HepG2 (cell line): ENCODE measurements at regions not wholly inside any gene's neighbourhood (a gene's known extent, or its start where the extent isn't known, plus 50 kb on each side); places are given as distances from the start of the nearest gene placed in this dataset.

Source experiments
- ATAC-seq: fragments of 200-7000 bp; cut with Tn5 transposase; 3 replicates; pipeline ENCODE4 v1.9.1; 2020; ENCODE audit warnings: mild to moderate bottlenecking, moderate library complexity
- BruUV-seq: library from RNA; stranded (reverse); fragments of 400-500 nt; replicated peaks from 2 replicates; lab custom pipeline; 2021; lab: Mats Ljungman, UMichigan
- CTCF ChIA-PET: fragments of 300-600 bp; formaldehyde crosslinking; extraction: SDS; loops from one replicate; lab custom pipeline; 2021; ENCODE audit warnings: low total read pairs, inconsistent platforms, low intra/inter-chr PET ratio; lab: Yijun Ruan, JAX
- POLR2A ChIA-PET: fragments of 350-600 bp; sonication (Branson Sonifier 250); formaldehyde crosslinking; loops from one replicate; lab custom pipeline; 2020; ENCODE audit warnings: antibody characterized with exemption, inconsistent platforms; lab: Yijun Ruan, JAX
- DNase-seq: peaks from one replicate; pipeline ENCODE4 v3.0.0-alpha.2; 2015; ENCODE audit warnings: low spot score
- FAIRE-seq: peaks from 3 replicates; lab custom pipeline; 2011; peaks lifted over from hg19 to GRCh38; lab: Jason Lieb, UNC
- H2AFZ ChIP-seq: one replicate; pipeline ENCODE4 v1.6.1; 2011; ENCODE audit warnings: low read length, inconsistent platforms
- H3K27ac ChIP-seq: fragments of 300-600 bp; 3 replicates; pipeline ENCODE4 v1.8.0; 2011; ENCODE audit warnings: mixed run types, mild to moderate bottlenecking, mixed read lengths, low read length, inconsistent platforms; ENCODE audit not compliant: insufficient read depth; ENCODE audit errors: extremely low read length
- H3K27me3 ChIP-seq, 2 experiments: fragments of 200-600 bp in 1 of 2; 2 replicates in 1 of 2; 3 replicates in 1 of 2; pipeline versions ENCODE4 v1.6.0 to v1.8.0; 2011; ENCODE audit warnings: low read length in 2 of 2, mild to moderate bottlenecking in 2 of 2, moderate library complexity in 2 of 2, inconsistent platforms in 1 of 2; ENCODE audit not compliant: insufficient read depth in 2 of 2, control insufficient read depth in 1 of 2
- H3K36me3 ChIP-seq, 2 experiments: fragments of 200-600 bp in 1 of 2; replicated peaks in 1 of 2; 2 replicates in 1 of 2; 3 replicates in 1 of 2; pipeline versions ENCODE4 v1.5.1 to v1.8.0; 2011; ENCODE audit warnings: low read length in 2 of 2, inconsistent platforms in 1 of 2; ENCODE audit not compliant: insufficient read depth in 2 of 2, control insufficient read depth in 1 of 2
- H3K4me1 ChIP-seq: 2 replicates; pipeline ENCODE4 v1.5.1; 2012; ENCODE audit warnings: low read length, inconsistent platforms; ENCODE audit not compliant: insufficient read depth
- H3K4me2 ChIP-seq: 2 replicates; pipeline ENCODE4 v1.6.0; 2011; ENCODE audit warnings: low read depth, low read length, inconsistent platforms
- H3K4me3 ChIP-seq, 3 experiments: fragments of 200-600 bp in 1 of 3; sonication (generic), shearing (Covaris generic) in 1 of 3; replicated peaks in 1 of 3; 2 replicates each; pipeline ENCODE4 v1.5.1; 2011 to 2016; ENCODE audit warnings: low read length in 3 of 3, inconsistent platforms in 2 of 3, low read depth in 2 of 3, mild to moderate bottlenecking in 2 of 3, control low read depth in 1 of 3, mixed read lengths in 1 of 3; ENCODE audit not compliant: insufficient read depth in 1 of 3
- H3K79me2 ChIP-seq: one replicate; pipeline ENCODE4 v1.6.1; 2011; ENCODE audit warnings: low read length, inconsistent platforms; ENCODE audit not compliant: insufficient read depth
- H3K9ac ChIP-seq: 2 replicates; pipeline ENCODE4 v1.6.0; 2011; ENCODE audit warnings: mild to moderate bottlenecking, low read depth, low read length, inconsistent platforms; ENCODE audit not compliant: insufficient read depth
- H3K9me3 ChIP-seq: 2 replicates; pipeline ENCODE4 v1.5.1; 2012; ENCODE audit warnings: mild to moderate bottlenecking, low read length
- H4K20me1 ChIP-seq: 2 replicates; pipeline ENCODE4 v1.6.0; 2011; ENCODE audit warnings: inconsistent platforms, mild to moderate bottlenecking, low read length, moderate library complexity; ENCODE audit not compliant: insufficient read depth
- STAG1 ChIP-seq: sonication (generic); formaldehyde crosslinking; IDR thresholded peaks from 2 replicates; pipeline ENCODE4 v1.4.0; 2020; ENCODE audit warnings: missing genetic modification reagents
- ZMYM4 ChIP-seq: sonication (generic); formaldehyde crosslinking; IDR thresholded peaks from 2 replicates; pipeline ENCODE4 v1.8.1; 2023; ENCODE audit warnings: mild to moderate bottlenecking, missing genetic modification reagents
- WGBS: methylation state at CpG from one replicate; pipeline ENCODE4 v1.1.6; 2017; ENCODE audit warnings: low lambda C conversion rate; 5-methylcytosine and 5-hydroxymethylcytosine counted together
- in situ Hi-C: cut with HindIII; loops from 2 replicates; pipeline ENCODE4 v1.10.0; 2017; ENCODE audit warnings: low pct_unique_long_range_greater_than_20kb; ENCODE audit not compliant: extremely low pct_ligation_motif_present
- intact Hi-C: fragments of 100-400 bp; cut with micrococcal nuclease; formaldehyde crosslinking; loops from one replicate; pipeline ENCODE4 v1.10.0; 2022; ENCODE audit not compliant: unreplicated experiment

DNA sequence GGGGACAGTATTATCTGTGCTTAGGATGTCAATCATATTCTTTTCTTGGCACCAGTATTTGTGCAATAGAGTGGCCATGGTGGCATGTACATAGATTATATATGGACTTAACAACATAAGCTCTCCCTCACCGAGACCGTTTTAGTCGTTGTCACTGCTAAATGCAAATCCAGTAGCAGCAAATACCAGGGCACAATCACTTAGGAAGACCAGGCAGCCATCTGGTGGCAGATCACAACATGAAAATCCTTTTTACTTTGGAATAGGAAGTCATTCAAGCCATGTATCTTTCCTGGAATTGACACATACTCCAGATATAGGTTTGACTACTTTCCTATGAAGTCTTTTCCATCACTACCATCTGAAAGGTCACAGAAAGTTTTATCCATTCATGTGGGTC lies 53.2 kb upstream of the C1orf87 start:
- Histone ChIP-seq H3K4me2 (no peak overlapping the region), H3K9ac (no peak overlapping the region), H3K4me3 (no peak overlapping the region), H3K27ac (no peak overlapping the region), H3K79me2 (no peaks in the 10 kb centered on the region), H3K36me3 (no peaks in the 10 kb centered on the region), H3K9me3 (no peaks in the 10 kb centered on the region), H2AFZ (no peak overlapping the region), H3K4me1 (no peaks in the 10 kb centered on the region), H3K27me3 (no peaks in the 10 kb centered on the region), H4K20me1 (no peaks in the 10 kb centered on the region)
- POLR2A ChIA-PET = no interaction called here
- ATAC-seq (no peak), DNase-seq (no peak), FAIRE-seq (no peak)
- TF ChIP-seq ZMYM4 (CRISPR knock-in tag) (no peak), STAG1 (CRISPR knock-in tag) (peak; percentile 26; the same call in 1 of the 2 replicates)
- intact Hi-C loops (loop anchor here (10.0 kb wide), 1 partner anchor 152 kb away; no protein-coding TSS in a partner anchor), in situ Hi-C loops (no loop called here)
- CTCF ChIA-PET = no interaction called here
- WGBS = 0% methylated on average over 3 of the region's 3 CpGs
- BruUV-seq = no TSS peak
